Stimulated activated CD4-positive, alpha-beta T cell treated with anti-CD3 and anti-CD28 coated beads, TNF-alpha, amount 100 ng/mL, for 48 hours (primary cell): ENCODE measurements at regions not wholly inside any gene's neighbourhood (a gene's known extent, or its start where the extent isn't known, plus 50 kb on each side); places are given as distances from the start of the nearest gene placed in this dataset.
"Not testable (repeated sequence)": the region's sequence is repeated elsewhere in the genome, so short reads cannot be mapped to it uniquely, and the experiment has no call there.

Experiments
- DNase-seq, 3 donors: peaks; one replicate each; pipeline ENCODE4 v3.0.0-alpha.2; 2020; ENCODE audit warnings: low read depth in 3 of 3

- DNase-seq = no peak
These were observed 107.8 kb upstream of the BCL6 start for GRCh38 chr3:187852842-187853730.

- DNase-seq = no peak
These were observed 109.9 kb upstream of the BCL6 start for GRCh38 chr3:187855131-187855530.

- DNase-seq = no peak
These were observed 111.3 kb upstream of the BCL6 start for GRCh38 chr3:187856555-187856954.

GRCh38 chr3:187858041-187858440 is 112.8 kb upstream of the BCL6 start:
- no peak for DNase-seq

GRCh38 chr3:187858711-187859110 is 113.4 kb upstream of the BCL6 start:
- no peak for DNase-seq

GRCh38 chr3:187862701-187863277 is 117.5 kb upstream of the BCL6 start:
- DNase-seq = not testable (repeated sequence)

- no peak for DNase-seq
These were observed 125.3 kb upstream of the BCL6 start for GRCh38 chr3:187870360-187871203.

- DNase-seq = no peak
These were observed 125.9 kb upstream of the BCL6 start for GRCh38 chr3:187871204-187871591.

GRCh38 chr3:187871848-187872247 is 126.6 kb upstream of the BCL6 start:
- no peak for DNase-seq

- no peak for DNase-seq
These were observed 128.6 kb upstream of the BCL6 start for GRCh38 chr3:187873843-187874242.

GRCh38 chr3:187875863-187876262 is 130.6 kb upstream of the BCL6 start:
- no peak for DNase-seq

GRCh38 chr3:187878772-187879518 is 133.7 kb upstream of the BCL6 start:
- no peak for DNase-seq

GRCh38 chr3:187880441-187880840 is 135.2 kb upstream of the BCL6 start:
- DNase-seq = no peak

- no peak for DNase-seq
These were observed 135.6 kb upstream of the BCL6 start for GRCh38 chr3:187880851-187881250.

- no peak for DNase-seq
These were observed 143.4 kb upstream of the BCL6 start for GRCh38 chr3:187888701-187889100.

- DNase-seq = no peak
These were observed 143.8 kb upstream of the BCL6 start for GRCh38 chr3:187889106-187889505.

- no peak for DNase-seq
These were observed 144.5 kb upstream of the BCL6 start for GRCh38 chr3:187889601-187890404.

GRCh38 chr3:187890405-187890752 is 145.1 kb upstream of the BCL6 start:
- DNase-seq = not testable (repeated sequence)

- no peak for DNase-seq
These were observed 151.4 kb upstream of the BCL6 start for GRCh38 chr3:187896646-187897045.

GRCh38 chr3:187899246-187899645 is 154.0 kb upstream of the BCL6 start:
- DNase-seq = no peak
